OCI-LY3 (cell line): ENCODE measurements at regions not wholly inside any gene's neighbourhood (a gene's known extent, or its start where the extent isn't known, plus 50 kb on each side); places are given as distances from the start of the nearest gene placed in this dataset.

Experiments
- H2AFZ ChIP-seq: fragments of 200-600, 300-600 bp; shearing (Covaris generic); 2 replicates; pipeline ENCODE4 v1.6.0; 2014; ENCODE audit warnings: antibody characterized with exemption, low read depth, low read length
- H3K27ac ChIP-seq: fragments of 200-600, 300-600 bp; sonication (generic); 2 replicates; pipeline ENCODE4 v1.5.1; 2014; ENCODE audit warnings: mild to moderate bottlenecking, low read length, moderate library complexity, mixed read lengths
- H3K27me3 ChIP-seq: fragments of 200-600, 300-600 bp; sonication (generic); 2 replicates; pipeline ENCODE4 v1.6.1; 2014; ENCODE audit warnings: low read depth, low read length, mixed read lengths
- H3K36me3 ChIP-seq: fragments of 200-600, 300-600 bp; sonication (generic); replicated peaks from 2 replicates; pipeline ENCODE3; 2014; ENCODE audit warnings: low read depth, low read length, mixed read lengths
- H3K4me1 ChIP-seq: fragments of 300-600, 200-600 bp; sonication (generic); 2 replicates; pipeline ENCODE4 v1.6.1; 2014; ENCODE audit warnings: low read length, mixed read lengths
- H3K4me2 ChIP-seq: fragments of 200-600, 300-600 bp; sonication (generic); 2 replicates; pipeline ENCODE4 v1.6.1; 2014; ENCODE audit warnings: low read length, mixed read lengths
- H3K4me3 ChIP-seq: fragments of 300-600, 200-600 bp; sonication (generic); 2 replicates; pipeline ENCODE4 v1.5.1; 2014; ENCODE audit warnings: antibody characterized with exemption, mild to moderate bottlenecking, low read length, moderate library complexity
- H3K79me2 ChIP-seq: fragments of 300-600, 200-600 bp; shearing (Covaris generic); 2 replicates; pipeline ENCODE4 v1.6.1; 2014; ENCODE audit warnings: mild to moderate bottlenecking, low read length, mixed read lengths
- H3K9ac ChIP-seq: fragments of 300-600, 200-600 bp; shearing (Covaris generic); 2 replicates; pipeline ENCODE4 v1.6.0; 2014; ENCODE audit warnings: mild to moderate bottlenecking, low read length, moderate library complexity
- H3K9me3 ChIP-seq: fragments of 200-600, 300-600 bp; shearing (Covaris generic); 2 replicates; pipeline ENCODE4 v1.6.1; 2014; ENCODE audit warnings: low read length, mixed read lengths; ENCODE audit not compliant: insufficient read depth
- H4K20me1 ChIP-seq: fragments of 200-600, 300-600 bp; sonication (generic); 2 replicates; pipeline ENCODE4 v1.6.1; 2016; ENCODE audit warnings: low read length, mixed read lengths; ENCODE audit not compliant: insufficient read depth
- CTCF ChIP-seq: fragments of 200-600, 300-600 bp; sonication (generic); IDR thresholded peaks from 2 replicates; pipeline ENCODE4 v1.5.1; 2014; ENCODE audit warnings: antibody characterized with exemption, low read length, low read depth
- EZH2phosphoT487 ChIP-seq: fragments of 200-600 bp; shearing (Covaris generic); IDR thresholded peaks from 2 replicates; pipeline ENCODE4 v1.6.1; 2018; ENCODE audit warnings: antibody characterized with exemption, mixed run types, low read depth

DNA sequence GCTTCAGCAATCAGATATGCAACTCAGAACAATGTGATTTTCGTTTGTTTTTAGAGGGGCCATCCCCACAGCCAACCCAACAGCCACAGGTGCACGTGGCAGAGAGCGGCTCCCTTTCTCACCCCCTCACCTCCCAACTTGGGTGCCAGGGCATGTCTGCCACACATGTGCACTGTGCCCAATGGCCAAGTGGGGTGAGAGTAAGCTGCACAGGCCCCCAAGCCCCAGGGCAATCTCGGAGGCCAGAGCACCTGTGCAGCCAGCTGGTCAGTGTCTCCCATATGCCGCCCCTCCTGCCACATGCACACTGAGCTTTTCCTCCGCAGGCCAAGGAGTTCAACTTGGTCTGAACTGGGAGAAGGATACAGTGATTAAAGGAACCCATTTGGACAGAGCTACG is 1130.2 kb downstream of the DSC3 start:
- Histone ChIP-seq H3K79me2 (no peaks in the 10 kb centered on the region), H3K9me3 (no peaks in the 10 kb centered on the region), H3K4me2 (no peak overlapping the region), H3K4me1 (peaks cover 7% of the 10 kb centered on the region), H2AFZ (no peak overlapping the region), H3K4me3 (no peak overlapping the region), H3K9ac (no peak overlapping the region), H3K36me3 (no peaks in the 10 kb centered on the region), H3K27me3 (no peaks in the 10 kb centered on the region), H4K20me1 (no peaks in the 10 kb centered on the region), H3K27ac (no peak overlapping the region)
- no peak for TF ChIP-seq CTCF
- no peak for TF ChIP-seq EZH2phosphoT487

DNA sequence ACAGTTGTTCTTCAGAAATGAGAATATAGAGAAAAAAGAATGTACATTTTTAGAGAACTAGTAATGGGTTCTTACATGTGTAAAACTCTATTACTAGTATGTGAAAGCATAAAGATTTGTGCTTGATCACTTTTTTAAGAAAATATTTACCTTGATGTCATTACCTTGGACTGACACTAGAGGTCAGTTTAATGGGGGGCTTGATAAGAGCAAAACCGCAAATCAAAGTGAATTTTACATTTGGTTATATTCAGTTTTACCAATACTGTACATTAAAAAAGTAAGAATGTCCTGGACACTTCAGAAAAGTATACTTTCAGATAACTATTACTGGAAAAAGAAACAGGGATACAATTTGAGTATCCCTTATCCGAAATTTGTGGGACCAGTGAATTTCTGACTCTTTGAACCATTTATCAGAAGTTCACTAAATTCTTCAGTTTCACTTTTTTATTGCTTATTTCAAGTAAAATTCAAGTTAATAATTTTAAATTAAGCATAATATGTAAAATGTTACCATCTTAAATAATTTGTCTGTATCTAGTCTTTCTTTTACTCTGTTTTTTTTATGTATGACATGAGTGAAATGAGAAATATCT is 1149.5 kb downstream of the DSC3 start:
- Histone ChIP-seq H2AFZ (no peak overlapping the region), H3K79me2 (no peaks in the 10 kb centered on the region), H4K20me1 (no peaks in the 10 kb centered on the region)

DNA sequence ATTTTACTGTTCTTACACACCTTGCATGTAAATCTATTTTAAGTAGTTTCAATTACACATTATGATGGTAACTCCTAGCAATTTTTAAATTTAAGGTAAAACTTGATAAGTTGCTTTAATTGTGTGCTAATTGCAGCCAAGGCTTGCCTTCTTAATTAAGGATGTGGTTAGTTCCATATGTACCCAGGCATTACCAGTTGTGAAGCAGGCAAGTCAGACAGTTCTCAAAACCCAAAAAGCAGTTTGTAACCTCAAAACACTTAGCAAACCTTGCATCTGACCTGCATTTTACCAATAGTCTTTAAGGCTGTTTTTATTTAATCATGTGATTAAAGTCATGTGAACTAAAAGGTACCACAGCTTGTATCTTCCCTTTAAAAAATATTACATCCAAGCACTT is 1159.4 kb downstream of the DSC3 start:
- Histone ChIP-seq H3K4me1 (no peaks in the 10 kb centered on the region), H3K27ac (no peak overlapping the region), H3K9me3 (no peaks in the 10 kb centered on the region), H4K20me1 (no peaks in the 10 kb centered on the region), H3K36me3 (no peaks in the 10 kb centered on the region), H2AFZ (no peak overlapping the region), H3K4me2 (no peak overlapping the region), H3K4me3 (no peak overlapping the region), H3K9ac (no peak overlapping the region), H3K79me2 (no peaks in the 10 kb centered on the region), H3K27me3 (no peaks in the 10 kb centered on the region)
- TF ChIP-seq CTCF, result no peak
- TF ChIP-seq EZH2phosphoT487, result no peak

More for the DNA sequence above, 1149.5 kb downstream of the DSC3 start:
- Histone ChIP-seq H3K4me1 (no peaks in the 10 kb centered on the region), H3K4me2 (no peak overlapping the region), H3K36me3 (no peaks in the 10 kb centered on the region), H3K9me3 (no peaks in the 10 kb centered on the region), H3K27me3 (no peaks in the 10 kb centered on the region), H3K9ac (no peak overlapping the region), H3K27ac (no peak overlapping the region), H3K4me3 (no peak overlapping the region)
- TF ChIP-seq CTCF (peak; percentile 69), EZH2phosphoT487 (no peak)

- H4K20me1 ChIP-seq, result no peaks in the 10 kb centered on the region
- H3K27me3 ChIP-seq, result no peaks in the 10 kb centered on the region
- H3K9me3 ChIP-seq, result peaks cover 2% of the 10 kb centered on the region; the same call in 1 of the 2 replicates
- no peaks in the 10 kb centered on the region for H3K79me2 ChIP-seq
- no peaks in the 10 kb centered on the region for H3K4me1 ChIP-seq
- no peak overlapping the region for H2AFZ ChIP-seq
- H3K4me2 ChIP-seq, result no peak overlapping the region
- H3K4me3 ChIP-seq, result no peak overlapping the region
- H3K27ac ChIP-seq, result no peak overlapping the region
- H3K9ac ChIP-seq, result no peak overlapping the region
- H3K36me3 ChIP-seq, result no peaks in the 10 kb centered on the region
- TF ChIP-seq CTCF (no peak), EZH2phosphoT487 (no peak)
Measured at GRCh38 chr18:29882620-29883019, 1159.9 kb downstream of the DSC3 start.
